Body of pancreas (tissue), 4 donors: ENCODE measurements at regions not wholly inside any gene's neighbourhood (a gene's known extent, or its start where the extent isn't known, plus 50 kb on each side); places are given as distances from the start of the nearest gene placed in this dataset.

Experiments used
- ATAC-seq: fragments of 150-250 bp; one replicate; pipeline ENCODE4 v1.9.1; 2016
- DNase-seq, 4 donors: peaks; one replicate each; pipeline ENCODE4 v3.0.0-alpha.2; 2019
- H3K27ac ChIP-seq, 4 donors: fragments of 200-600 bp; sonication (generic); 1 replicate in 3 of 4; 2 replicates in 1 of 4; pipeline versions ENCODE4 v1.5.1 to v1.6.1; 2016 to 2019; ENCODE audit warnings: mild to moderate bottlenecking in 1 of 4, mixed read lengths in 1 of 4, moderate library complexity in 1 of 4
- H3K27me3 ChIP-seq, 2 donors: fragments of 200-600 bp; sonication (generic); one replicate each; pipeline ENCODE4 v1.6.0; 2016; ENCODE audit warnings: mild to moderate bottlenecking in 1 of 2
- H3K36me3 ChIP-seq, 2 donors: fragments of 200-600 bp; sonication (generic); replicated peaks in 1 of 2; 2 replicates each; pipeline ENCODE4 v1.5.1; 2016; ENCODE audit warnings: low read depth in 2 of 2; ENCODE audit not compliant: insufficient read depth in 1 of 2
- H3K4me1 ChIP-seq: fragments of 200-600 bp; sonication (generic); one replicate; pipeline ENCODE4 v1.6.0; 2016
- H3K4me3 ChIP-seq, 2 donors: fragments of 200-600 bp; sonication (generic); 1 replicate in 1 of 2; 2 replicates in 1 of 2; pipeline ENCODE4 v1.5.1; 2016 to 2019
- H3K9me3 ChIP-seq, 3 donors: fragments of 200-600 bp; sonication (generic); 1 replicate in 2 of 3; 2 replicates in 1 of 3; pipeline ENCODE4 v1.5.1; 2016
- POLR2A ChIP-seq, 3 donors: fragments of 450-650 bp; IDR thresholded peaks; one replicate each; pipeline ENCODE4 v1.6.1; 2016; ENCODE audit warnings: antibody characterized with exemption in 3 of 3, mild to moderate bottlenecking in 2 of 3
- WGBS, 2 donors: methylation state at CpG; one replicate each; pipeline ENCODE4 v1.1.5; 2017; 5-methylcytosine and 5-hydroxymethylcytosine counted together
- intact Hi-C: fragments of 100-400 bp; cut with DNase I; formaldehyde crosslinking; loops from one replicate; pipeline ENCODE4 v1.15.1; 2023
- TF ChIP-seq, protein P1 (sequence below), 7 experiments: fragments of 450-650 bp in 4 of 7; fragments of 200-600 bp in 3 of 7; sonication (generic) in 3 of 7; IDR thresholded peaks; one replicate each; pipeline ENCODE4 v1.5.1; 2016 to 2019; ENCODE audit warnings: antibody characterized with exemption in 7 of 7

- intact Hi-C loops, result no loop called here
- Histone ChIP-seq H3K36me3 (no peaks in the 10 kb centered on the region), H3K27ac (no peak overlapping the region), H3K4me3 (no peak overlapping the region), H3K27me3 (no peaks in the 10 kb centered on the region), H3K4me1 (peaks cover 3% of the 10 kb centered on the region), H3K9me3 (no peaks in the 10 kb centered on the region)
- TF ChIP-seq, protein P1, sequence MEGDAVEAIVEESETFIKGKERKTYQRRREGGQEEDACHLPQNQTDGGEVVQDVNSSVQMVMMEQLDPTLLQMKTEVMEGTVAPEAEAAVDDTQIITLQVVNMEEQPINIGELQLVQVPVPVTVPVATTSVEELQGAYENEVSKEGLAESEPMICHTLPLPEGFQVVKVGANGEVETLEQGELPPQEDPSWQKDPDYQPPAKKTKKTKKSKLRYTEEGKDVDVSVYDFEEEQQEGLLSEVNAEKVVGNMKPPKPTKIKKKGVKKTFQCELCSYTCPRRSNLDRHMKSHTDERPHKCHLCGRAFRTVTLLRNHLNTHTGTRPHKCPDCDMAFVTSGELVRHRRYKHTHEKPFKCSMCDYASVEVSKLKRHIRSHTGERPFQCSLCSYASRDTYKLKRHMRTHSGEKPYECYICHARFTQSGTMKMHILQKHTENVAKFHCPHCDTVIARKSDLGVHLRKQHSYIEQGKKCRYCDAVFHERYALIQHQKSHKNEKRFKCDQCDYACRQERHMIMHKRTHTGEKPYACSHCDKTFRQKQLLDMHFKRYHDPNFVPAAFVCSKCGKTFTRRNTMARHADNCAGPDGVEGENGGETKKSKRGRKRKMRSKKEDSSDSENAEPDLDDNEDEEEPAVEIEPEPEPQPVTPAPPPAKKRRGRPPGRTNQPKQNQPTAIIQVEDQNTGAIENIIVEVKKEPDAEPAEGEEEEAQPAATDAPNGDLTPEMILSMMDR (IDR thresholded peaks at IDR 0.05), result no peak
- no peak for TF ChIP-seq POLR2A (IDR thresholded peaks at IDR 0.05)
- whole genome bisulfite sequencing, 2 donors, result 75 to 81% methylated on average over 3 of the region's 3 CpGs
- DNase-seq (no peak), ATAC-seq (no peak)
Measured at GRCh38 chr11:57095896-57096295, 85.9 kb upstream of the LRRC55 start.

- WGBS, 2 donors, result 84 to 86% methylated on average over 2 of the region's 2 CpGs
Measured at GRCh38 chr11:57097149-57097548, 84.6 kb upstream of the LRRC55 start.

GRCh38 chr11:57098191-57098590 is 83.6 kb upstream of the LRRC55 start:
- H3K36me3 ChIP-seq, result no peaks in the 10 kb centered on the region
- intact Hi-C loops, result no loop called here
- DNase-seq (no peak), ATAC-seq (no peak)
- no peaks in the 10 kb centered on the region for H3K27me3 ChIP-seq
- WGBS, 2 donors, result 44 to 51% methylated on average over 2 of the region's 2 CpGs
- no peak for TF ChIP-seq POLR2A (IDR thresholded peaks at IDR 0.05)
- TF ChIP-seq, protein P1 (IDR thresholded peaks at IDR 0.05), result no peak
- H3K4me1 ChIP-seq, result peaks cover 3% of the 10 kb centered on the region
- no peaks in the 10 kb centered on the region for H3K9me3 ChIP-seq
- no peak overlapping the region for H3K27ac ChIP-seq
- H3K4me3 ChIP-seq, result no peak overlapping the region

More at GRCh38 chr11:57097149-57097548, 84.6 kb upstream of the LRRC55 start:
- no peaks in the 10 kb centered on the region for H3K36me3 ChIP-seq
- no peak overlapping the region for H3K4me3 ChIP-seq
- H3K9me3 ChIP-seq, result no peaks in the 10 kb centered on the region
- ATAC-seq, result no peak
- TF ChIP-seq, protein P1 (IDR thresholded peaks at IDR 0.05), result no peak
- no peak for TF ChIP-seq POLR2A (IDR thresholded peaks at IDR 0.05)
- H3K27ac ChIP-seq, result no peak overlapping the region
- H3K4me1 ChIP-seq, result peaks cover 3% of the 10 kb centered on the region
- H3K27me3 ChIP-seq, result no peaks in the 10 kb centered on the region
- no peak for DNase-seq
- intact Hi-C loops, result no loop called here

GRCh38 chr11:57100638-57101331 is 81.0 kb upstream of the LRRC55 start:
- peaks cover 3% of the 10 kb centered on the region for H3K4me1 ChIP-seq
- DNase-seq (no peak), ATAC-seq (no peak)
- H3K9me3 ChIP-seq, result no peaks in the 10 kb centered on the region
- WGBS, 2 donors, result 26 to 29% methylated on average over 5 of the region's 5 CpGs
- H3K27me3 ChIP-seq, result no peaks in the 10 kb centered on the region
- intact Hi-C loops, result no loop called here
- no peak overlapping the region for H3K27ac ChIP-seq
- no peaks in the 10 kb centered on the region for H3K36me3 ChIP-seq
- no peak overlapping the region for H3K4me3 ChIP-seq
- TF ChIP-seq, protein P1 (IDR thresholded peaks at IDR 0.05), result no peak
- TF ChIP-seq POLR2A (IDR thresholded peaks at IDR 0.05), result no peak
